HG03175 (cell line): ENCODE measurements at regions not wholly inside any gene's neighbourhood (a gene's known extent, or its start where the extent isn't known, plus 50 kb on each side); places are given as distances from the start of the nearest gene placed in this dataset.

Experiments used
- ATAC-seq: cut with Tn5 transposase; IDR thresholded peaks from one replicate; pipeline ENCODE4 v1.9.1; 2021; ENCODE audit warnings: mild to moderate bottlenecking, moderate library complexity; ENCODE audit not compliant: unreplicated experiment

DNA sequence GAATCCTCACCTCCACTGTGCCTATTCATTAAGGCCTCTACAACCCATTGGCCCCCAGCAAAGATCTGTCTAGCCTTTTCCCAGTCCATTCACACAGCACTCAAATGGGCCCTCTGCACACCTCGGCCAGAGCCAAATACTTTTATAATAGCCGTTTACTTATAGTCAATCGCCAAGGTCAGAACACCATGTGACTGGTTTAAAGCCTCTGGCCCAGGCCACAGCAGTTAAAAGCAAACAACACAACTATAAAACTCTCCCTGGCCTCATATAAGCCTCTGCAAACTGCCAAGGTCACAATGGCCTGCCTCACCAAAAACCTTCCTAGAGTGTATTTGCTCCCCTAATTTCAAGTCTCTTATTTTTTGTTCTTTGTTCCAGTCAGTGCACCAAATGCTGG is 562.6 kb downstream of the CAAP1 start:
- no peak for ATAC-seq

GRCh38 chr9:26326563-26326962 is 566.0 kb downstream of the CAAP1 start:
- peak; percentile 66 for ATAC-seq

DNA sequence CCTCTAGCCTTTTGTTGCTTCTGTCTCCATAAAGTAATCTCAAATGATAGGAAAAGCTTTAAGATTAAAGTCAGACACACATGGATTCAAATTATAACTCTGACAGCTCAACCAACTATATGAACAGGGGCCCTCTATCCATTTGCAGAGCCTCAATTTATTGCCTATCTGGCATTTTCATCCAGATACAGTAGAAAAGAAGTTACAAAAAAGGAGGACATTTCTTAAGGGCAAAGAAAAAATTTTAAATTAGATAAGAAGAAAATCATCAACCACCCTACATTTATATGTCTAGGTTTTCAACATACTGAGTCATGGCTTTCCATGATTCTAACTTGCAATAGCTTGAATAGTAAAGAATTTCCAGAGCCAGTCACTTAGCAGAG is 567.2 kb downstream of the CAAP1 start:
- no peak for ATAC-seq

GRCh38 chr9:26324786-26325443 is 567.7 kb downstream of the CAAP1 start:
- no peak for ATAC-seq

GRCh38 chr9:26321935-26322334 is 570.7 kb downstream of the CAAP1 start:
- ATAC-seq = no peak

DNA sequence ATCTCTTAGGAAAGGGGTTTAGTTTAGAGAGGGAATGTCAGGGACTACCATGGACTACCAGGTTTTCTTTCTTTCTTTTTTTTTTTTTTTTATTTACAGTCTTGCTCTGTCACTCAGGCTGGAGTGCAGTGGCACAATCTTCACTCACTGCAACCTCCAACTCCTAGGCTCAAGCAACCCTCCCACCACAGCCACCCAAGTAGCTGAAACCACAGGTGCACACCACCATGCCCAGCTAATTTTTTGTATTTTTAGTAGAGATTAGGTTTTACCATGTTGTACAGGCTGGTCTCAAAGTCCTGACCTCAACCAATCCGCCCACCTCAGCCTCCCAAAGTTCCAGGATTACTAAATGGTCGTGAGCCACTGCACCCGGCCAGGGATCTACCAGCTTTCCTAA is 572.7 kb downstream of the CAAP1 start:
- ATAC-seq = no peak

DNA sequence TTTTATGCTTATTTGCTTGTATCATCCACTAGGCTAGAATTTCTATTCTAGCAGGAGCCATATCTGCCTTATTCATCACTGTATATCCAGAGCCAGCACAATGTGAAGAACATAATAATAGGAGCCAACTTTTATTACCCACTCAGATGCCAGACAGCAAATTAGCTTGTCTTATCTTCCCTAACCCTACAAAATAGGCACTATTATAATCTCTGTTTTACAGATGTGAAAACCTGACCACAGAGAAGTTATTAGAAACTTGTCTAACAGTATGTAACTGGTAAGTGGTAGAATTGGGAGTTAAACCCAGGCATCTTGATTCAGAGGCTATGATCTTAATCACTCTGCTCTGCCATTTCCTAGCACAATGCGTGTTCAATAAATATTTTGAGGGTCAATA is 579.5 kb downstream of the CAAP1 start:
- ATAC-seq = no peak

DNA sequence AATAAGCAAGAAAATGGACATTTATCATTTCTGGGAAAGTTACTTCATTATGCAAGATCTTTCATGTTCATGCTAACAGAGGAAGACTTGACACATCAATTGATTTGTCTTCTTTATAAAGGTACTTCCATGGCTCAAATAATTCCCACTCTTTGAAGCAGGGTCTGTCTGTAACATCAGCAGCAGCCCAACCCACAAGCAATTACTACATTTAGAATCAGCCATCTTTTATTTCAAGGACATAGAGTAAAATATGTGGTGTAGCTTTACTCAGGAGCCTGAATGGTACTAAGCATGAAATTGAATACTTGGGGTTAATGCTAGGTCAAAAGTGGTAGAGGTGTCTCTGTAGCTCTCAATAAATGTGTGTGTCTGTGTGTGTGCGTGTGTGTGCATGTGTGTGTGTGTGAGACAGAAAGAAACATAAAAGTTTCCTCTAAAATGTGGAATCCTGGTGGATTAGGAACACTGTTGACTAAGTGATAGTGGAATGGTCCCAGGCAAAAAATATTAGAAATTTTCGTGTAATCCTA is 581.1 kb downstream of the CAAP1 start:
- no peak for ATAC-seq

DNA sequence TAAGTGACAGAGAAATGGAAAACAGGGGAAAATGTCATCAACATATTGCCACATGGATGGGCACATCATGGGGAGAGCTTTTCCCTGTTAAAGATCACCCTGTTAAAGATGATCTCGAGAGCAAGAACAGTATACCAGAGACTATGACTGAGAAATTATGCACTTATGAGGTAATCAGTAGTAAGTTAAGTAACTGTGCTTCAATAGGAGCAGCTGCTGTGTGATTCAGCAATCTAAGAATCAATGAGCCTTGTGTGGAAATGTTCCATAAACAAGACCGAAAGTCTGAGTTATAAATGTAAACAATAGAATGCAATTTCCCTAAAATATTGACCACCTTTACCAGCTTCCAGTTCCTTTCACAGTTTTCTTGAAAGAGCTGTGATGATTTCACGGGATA is 582.3 kb downstream of the CAAP1 start:
- no peak for ATAC-seq

DNA sequence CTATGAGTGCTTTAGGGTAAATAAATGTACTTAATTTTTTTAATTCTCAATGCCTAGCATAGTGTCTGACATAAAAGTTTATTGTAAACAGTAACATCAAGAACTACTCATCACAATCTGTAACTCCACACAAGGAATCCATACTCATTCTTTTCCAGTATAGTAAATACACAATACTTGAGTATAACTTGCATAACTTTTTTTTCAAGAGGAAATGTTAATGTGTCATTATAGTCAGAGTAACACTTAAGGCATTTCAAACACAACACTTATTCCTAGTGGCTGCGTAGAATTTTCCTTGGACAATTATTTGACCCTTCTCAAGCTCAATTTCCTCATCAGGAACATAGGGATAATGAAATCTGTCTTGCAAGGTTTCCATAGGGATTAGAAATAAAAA is 584.3 kb downstream of the CAAP1 start:
- no peak for ATAC-seq

DNA sequence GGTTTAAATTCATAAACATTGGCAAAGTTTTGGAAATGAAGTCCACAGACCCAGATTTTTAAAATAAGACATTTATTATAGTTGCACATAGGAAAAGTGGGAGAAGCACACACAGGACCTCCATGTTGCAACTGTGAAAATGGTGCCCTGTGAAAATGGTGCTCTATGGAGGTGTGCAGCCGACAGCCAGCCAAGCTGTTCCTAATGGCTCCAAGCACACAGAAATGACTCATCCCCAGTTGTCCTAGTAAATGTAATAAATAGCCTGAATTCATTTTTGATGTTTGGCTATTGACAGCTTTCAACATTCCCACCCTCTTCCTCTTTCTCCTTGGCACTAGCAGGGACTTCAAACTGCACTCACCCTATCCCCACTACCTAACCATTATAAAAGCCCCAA is 590.9 kb downstream of the CAAP1 start:
- ATAC-seq = no peak

DNA sequence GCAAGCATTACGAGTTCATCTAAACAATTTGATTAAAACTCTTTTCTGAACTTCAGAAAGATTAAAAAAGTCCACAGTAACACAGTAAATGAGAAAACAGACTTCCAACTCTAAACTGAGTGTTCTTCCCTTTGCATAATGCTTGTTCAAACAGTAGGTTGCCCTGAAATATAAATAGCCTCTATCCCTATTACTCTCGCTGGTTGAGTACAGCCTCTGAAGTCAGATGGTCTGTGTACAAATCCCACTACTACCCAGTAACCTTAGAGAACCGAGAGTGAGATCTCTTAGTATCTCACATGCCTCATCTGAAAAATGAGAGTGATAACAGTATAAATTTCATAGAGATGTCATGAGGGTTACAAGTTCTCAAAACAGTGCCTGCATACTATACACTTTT is 591.6 kb downstream of the CAAP1 start:
- no peak for ATAC-seq

GRCh38 chr9:26296910-26297572 is 595.6 kb downstream of the CAAP1 start:
- ATAC-seq = no peak

- no peak for ATAC-seq
Measured at GRCh38 chr9:26292943-26293342, 599.7 kb downstream of the CAAP1 start.

DNA sequence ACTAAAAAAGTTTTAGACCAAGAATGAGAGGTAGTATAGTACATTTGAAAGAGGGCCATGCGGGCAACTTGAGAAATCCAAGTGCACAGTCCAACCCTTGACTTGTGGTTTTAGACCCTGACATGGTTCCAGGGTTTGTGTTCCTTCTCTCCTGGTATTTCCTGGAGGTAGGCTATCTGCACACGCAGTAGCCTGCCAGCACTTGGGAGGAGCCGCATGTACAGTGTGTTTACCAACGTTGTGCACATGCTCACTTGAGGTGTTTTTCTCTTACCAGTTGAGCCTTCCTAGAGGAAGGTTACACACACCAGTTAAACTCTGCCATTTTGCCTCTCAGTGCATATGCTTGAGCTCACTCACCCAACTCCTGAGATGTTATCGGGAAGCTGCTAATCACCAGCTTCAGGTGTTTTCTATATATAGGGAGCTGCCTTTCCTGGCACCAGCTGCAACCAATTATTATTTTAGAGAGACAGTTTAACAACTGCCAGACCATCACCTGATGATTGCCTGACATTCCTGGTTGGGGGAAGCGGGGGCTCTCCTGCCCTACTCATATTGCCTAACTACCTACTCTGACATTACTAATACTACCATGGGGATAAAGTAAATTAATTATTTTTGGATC is 593.4 kb upstream of the TUSC1 start:
- ATAC-seq = no peak

DNA sequence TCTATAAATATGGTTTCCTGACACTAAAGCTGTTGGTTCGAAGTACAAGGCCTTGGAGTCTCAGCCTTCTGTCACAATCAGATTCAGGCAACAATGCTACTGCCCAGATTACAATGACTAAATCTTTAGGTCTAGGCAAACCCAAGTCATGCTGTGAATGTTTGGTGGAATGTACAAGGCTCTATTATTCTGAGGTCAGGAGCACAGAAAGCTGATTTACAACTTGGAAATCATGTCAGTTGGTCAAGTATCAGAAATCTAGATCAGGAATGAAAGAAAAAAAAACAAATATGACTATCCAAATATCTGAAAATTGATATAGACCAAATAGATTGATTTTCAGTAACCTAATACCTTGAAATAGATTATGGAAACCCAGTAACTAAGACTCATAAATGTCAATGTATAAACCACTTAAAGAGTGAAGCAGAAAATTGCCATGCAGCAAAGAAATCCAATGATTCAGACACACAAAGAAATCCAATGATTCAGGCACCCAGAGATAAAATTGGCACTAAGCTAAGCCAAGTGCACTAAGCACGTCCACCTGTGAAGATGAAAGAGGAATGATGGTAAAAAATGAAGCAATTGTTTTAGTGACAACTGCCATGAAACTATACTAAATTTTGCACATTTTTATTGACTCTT is 588.0 kb upstream of the TUSC1 start:
- no peak for ATAC-seq

- no peak for ATAC-seq
Measured at GRCh38 chr9:26264709-26265601, 586.7 kb upstream of the TUSC1 start.

DNA sequence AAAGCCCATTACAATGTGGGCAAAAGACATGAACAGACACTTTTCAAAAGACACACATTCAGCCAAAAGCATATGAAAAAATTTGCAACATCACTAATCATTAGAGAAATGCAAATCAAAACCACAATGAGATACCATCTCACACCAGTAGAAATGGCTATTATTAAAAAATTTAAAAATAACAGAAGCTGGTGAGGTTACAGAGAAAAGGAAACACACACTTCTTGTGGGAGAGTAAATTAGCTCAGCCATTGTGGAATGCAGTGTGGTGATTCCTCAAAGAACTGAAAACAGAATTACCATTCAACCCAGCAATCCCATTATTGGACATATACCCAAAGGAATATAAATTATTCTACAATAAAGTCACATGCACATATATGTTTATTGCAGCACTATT is 585.2 kb upstream of the TUSC1 start:
- ATAC-seq = no peak

GRCh38 chr9:26262421-26263107 is 584.3 kb upstream of the TUSC1 start:
- no peak for ATAC-seq
